ENCODE measurements at regions not wholly inside any gene's neighbourhood (a gene's known extent, or its start where the extent isn't known, plus 50 kb on each side); places are given as distances from the start of the nearest gene placed in this dataset.

DNA sequence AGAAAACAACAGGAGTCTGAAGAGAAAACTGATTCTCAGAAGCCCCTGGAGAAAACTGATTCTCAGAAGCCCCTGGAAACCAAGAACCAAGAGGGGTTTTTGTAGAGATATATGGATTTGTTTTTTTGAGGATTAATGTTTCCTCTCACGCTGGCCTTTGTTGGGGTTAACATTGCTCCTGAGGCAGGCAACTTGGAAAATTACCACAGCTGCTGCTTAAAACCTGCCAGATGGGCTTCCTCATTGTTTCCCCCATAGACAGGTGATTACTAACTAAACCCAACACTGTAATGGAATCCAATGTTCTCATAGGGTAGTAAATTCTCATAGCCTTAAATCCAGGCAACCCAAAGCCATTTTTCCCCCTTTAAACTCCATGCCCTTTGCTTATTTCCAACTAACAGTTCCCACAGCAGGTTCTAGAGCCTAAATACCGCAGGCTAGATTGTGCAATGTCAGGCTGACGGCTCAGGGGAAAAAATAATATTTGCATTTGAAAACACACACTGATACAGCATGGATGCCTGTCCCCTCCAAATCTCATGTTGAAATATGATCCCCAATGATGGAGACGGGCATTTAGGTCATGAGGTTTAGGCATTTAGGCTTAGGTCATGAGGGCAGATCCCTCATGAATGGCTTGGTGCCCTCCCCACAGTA, 272.3 kb upstream of the PKDCC start:
- no peak for DNase-seq (ENCODE audit: low spot score)

GRCh38 chr2:41779888-41780287, 267.9 kb upstream of the PKDCC start:
- no peak for DNase-seq (ENCODE audit: low spot score)

DNA sequence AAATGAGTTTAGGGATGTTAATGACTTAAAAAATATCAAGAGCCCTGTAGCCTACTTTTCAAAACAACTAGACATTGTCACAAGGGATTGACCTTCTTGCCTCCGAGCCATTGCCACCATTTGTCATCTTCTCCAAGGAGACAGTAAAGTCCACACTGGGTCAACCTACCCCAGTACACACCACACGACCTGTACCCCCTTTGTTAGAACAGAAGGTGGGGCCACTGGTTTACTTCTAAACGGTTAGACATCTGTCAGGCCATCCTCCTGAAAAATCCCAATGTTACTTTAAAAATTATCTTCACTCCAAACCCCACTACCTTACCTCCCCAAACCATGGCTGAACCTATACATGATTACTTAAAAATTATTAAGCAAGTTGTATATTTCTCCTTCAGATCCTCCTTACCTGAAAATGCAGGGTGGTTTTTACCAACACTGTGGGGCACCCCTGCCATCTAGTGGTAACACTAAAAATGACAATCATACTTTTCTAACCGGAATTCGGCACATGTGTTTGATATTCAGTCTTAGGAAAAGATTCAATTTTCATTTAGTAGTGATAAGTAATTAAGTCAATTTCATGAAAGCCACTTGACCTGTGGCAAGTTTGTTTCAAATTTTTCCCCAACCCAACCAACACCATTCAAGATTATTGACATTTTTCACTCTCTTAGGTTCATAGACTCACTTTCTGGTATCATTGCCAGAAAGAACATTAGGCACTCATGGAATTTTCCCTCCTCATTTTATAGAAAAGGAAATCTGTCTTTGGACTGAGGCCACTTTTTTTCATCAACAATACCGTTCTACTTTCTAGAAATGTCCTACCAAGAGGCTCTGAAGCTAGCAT, 265.3 kb upstream of the PKDCC start:
- DNase-seq (ENCODE audit: low spot score) = peak; percentile 36

GRCh38 chr2:41784496-41784895, 263.3 kb upstream of the PKDCC start:
- DNase-seq (ENCODE audit: low spot score) = no peak

GRCh38 chr2:41785251-41786022, 262.4 kb upstream of the PKDCC start:
- DNase-seq (ENCODE audit: low spot score) = no peak

DNA sequence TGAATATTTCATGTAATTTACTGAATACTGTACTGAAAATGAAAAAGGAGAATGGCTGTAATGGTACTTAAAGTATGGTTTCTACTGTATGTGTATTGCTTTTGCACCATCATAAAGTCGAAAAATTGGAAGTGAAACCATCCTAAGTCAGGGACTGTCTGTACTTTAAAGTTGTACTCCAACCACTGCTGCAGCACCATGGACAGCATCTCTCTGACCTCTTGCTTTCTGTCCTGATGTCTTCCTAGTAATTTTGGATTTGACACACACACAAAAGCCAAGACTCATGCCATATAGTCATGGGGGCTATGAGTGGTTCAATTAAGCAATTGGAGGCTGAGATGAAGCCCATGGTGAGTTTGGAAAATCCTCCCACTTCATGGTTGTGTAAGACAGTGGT, 256.3 kb upstream of the PKDCC start:
- no peak for DNase-seq (ENCODE audit: low spot score)

DNA sequence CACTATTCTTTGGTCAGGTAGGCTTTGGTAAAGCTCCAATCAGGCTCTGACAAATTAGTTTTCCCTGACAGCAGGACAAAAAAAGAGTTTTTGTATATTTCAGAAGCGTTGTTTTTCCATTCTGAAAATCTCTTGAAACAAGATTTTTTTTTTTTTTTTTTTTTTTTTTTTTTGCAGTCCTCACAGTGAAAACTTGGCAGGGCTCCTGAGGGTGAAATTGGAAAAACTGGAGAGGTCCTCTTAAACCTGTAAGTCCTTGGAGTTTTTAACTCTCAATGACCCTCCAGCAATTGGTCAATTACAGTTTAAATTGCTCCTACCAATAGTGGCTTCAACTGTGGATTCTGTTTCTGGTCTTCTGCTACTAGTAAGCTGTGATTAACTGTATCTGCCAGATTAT, 244.5 kb upstream of the PKDCC start:
- DNase-seq (ENCODE audit: low spot score) = no peak

DNA sequence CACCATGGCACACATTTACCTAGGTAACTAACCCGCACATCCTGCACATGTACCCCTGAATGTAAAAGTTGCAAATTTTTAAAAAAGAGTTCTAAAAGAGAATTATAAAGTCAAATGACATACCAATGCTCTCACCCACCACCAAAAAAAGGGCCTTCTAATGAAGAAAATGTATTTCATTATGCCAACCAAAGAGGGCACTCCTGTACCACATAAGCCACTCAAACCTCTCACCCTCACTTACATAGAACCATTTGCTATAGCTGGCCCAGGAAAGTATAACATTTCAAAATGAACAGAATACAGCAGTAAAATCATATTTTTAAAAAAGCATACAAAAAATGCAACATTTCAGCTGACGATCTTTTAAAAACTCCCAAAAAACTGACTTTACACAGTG, 241.5 kb upstream of the PKDCC start:
- DNase-seq (ENCODE audit: low spot score) = no peak

- DNase-seq (ENCODE audit: low spot score) = no peak
Measured at GRCh38 chr2:41821167-41821566, 226.7 kb upstream of the PKDCC start.

DNA sequence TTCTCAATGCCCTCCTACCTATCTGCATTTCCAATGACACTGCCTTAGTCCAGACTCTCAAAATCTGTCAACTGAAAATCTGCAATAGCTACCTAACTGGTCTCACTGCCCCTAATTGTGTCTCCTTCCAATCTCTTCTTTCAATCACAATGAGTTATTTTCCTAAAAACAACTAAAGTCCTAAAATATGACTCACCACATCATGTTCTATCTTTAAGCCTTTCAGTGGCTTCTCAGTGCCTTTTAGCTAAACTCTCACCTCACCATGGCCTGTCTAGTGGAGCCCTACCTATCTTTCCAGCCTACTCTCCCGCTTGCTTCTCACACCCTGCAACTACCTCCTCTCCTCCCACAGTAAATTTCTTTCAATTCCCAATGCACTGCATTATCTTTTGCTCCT, 220.9 kb upstream of the PKDCC start:
- no peak for DNase-seq (ENCODE audit: low spot score)

- DNase-seq (ENCODE audit: low spot score) = no peak
Measured at GRCh38 chr2:41827354-41827971, 220.4 kb upstream of the PKDCC start.

DNA sequence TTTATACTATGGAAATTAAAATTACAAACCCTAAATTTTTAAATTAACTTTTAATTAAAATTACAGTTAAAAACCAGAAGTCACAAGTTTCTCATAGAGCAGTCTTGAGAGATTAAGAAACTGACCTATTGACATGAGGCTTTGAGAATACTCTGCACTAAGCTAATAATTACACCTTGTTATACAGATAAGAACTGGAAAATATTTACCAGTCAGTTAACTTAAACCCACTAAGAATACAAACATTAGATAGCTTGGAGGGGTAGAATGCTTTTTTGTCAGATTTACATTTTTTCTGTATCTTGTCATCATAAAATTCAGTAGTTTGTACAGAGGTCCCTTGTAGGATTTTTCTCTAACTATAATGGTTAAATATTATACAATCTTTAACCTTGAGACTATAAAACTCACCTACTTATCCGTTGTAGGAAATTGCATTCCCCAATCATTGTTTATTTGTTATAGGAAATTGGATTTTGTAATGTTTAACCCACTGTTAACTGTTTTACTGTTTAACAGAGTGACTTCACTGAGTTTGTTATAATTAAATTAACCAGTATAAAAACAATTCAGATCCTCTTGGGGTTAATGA, 219.7 kb upstream of the PKDCC start:
- no peak for DNase-seq (ENCODE audit: low spot score)

- no peak for DNase-seq (ENCODE audit: low spot score)
Measured at GRCh38 chr2:41829052-41829451, 218.8 kb upstream of the PKDCC start.

DNA sequence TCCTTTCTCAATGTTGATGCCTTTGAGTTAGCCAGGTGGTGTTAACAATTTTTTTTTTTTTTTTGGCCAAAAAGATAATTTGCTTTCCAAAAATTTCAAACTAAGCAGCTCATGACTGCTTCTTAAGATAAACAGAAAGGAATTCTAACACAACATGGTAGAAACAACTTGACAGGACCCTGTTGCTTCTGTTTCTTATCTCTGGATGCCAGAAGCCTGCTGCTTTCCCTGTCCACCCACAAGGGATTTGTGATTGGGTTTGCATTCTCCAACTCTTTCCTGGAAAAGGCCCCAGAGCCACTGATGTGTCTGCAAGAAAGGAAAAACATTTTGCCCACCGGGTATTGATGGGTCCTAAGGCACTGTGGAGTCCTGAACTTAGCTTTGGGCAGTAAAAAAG, 217.2 kb upstream of the PKDCC start:
- DNase-seq (ENCODE audit: low spot score) = no peak

GRCh38 chr2:41832218-41832617, 215.6 kb upstream of the PKDCC start:
- DNase-seq (ENCODE audit: low spot score) = no peak

- no peak for DNase-seq (ENCODE audit: low spot score)
Measured at GRCh38 chr2:41835401-41835800, 212.4 kb upstream of the PKDCC start.

DNA sequence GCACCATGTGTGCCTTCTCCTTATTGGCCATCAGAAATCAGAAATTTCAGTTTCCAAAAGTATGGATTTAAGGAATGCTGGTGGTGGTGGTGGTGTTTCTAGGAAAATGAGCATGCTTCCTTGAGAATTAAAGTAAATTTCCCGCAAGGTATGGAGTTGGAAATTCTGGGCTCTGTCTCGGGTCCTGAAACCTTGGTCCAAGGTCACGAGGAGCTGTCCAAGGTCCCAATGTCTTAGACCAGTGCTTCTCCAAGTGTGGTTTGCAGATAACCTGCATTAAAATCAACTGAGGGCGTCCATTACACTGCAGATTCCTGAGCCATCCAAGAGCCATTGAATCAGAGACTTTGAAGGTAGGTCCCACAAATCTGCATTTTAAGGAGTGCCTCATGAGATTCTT, 210.9 kb upstream of the PKDCC start:
- DNase-seq (ENCODE audit: low spot score) = peak; percentile 21

DNA sequence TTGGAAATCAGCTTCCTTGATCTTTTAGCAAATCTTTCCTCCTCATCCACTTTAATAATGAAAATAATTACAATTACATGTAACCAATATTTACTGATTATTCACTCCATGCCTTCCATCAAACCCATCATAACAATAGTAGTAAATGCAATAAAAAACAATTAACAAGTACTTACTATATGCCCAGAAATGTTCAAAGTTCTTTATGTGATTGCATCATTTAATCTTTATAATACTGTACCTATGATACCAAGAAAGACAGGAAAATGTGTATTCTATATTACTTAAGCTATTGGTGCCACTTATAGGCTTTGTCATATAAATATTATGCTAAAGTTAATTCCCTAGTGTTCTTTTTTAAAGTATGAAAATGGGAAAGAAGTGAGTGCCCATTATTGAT, 210.2 kb upstream of the PKDCC start:
- no peak for DNase-seq (ENCODE audit: low spot score)

GRCh38 chr2:41840702-41841551, 206.9 kb upstream of the PKDCC start:
- DNase-seq (ENCODE audit: low spot score) = peak; percentile 90

GRCh38 chr2:41846962-41847361, 200.9 kb upstream of the PKDCC start:
- no peak for DNase-seq (ENCODE audit: low spot score)

Measured in kidney capillary endothelial cell (primary cell).